Activated naive CD4-positive, alpha-beta T cell treated with anti-CD3 and anti-CD28 coated beads for 36 hours (primary cell): ENCODE measurements at regions not wholly inside any gene's neighbourhood (a gene's known extent, or its start where the extent isn't known, plus 50 kb on each side); places are given as distances from the start of the nearest gene placed in this dataset.

Experiments used
- CTCF ChIA-PET: fragments of 350-600 bp; sonication (Branson Sonifier 250); formaldehyde crosslinking; loops from one replicate; lab custom pipeline; 2021; ENCODE audit warnings: antibody characterized with exemption; lab: Charles Lee
- DNase-seq: peaks from one replicate; pipeline ENCODE4 v3.0.0-alpha.2; 2020
- H3K27ac Mint-ChIP-seq: one replicate; pipeline ENCODE4 v1.8.0; 2021; ENCODE audit warnings: mild to moderate bottlenecking, mixed read lengths
- H3K27me3 Mint-ChIP-seq: one replicate; pipeline ENCODE4 v1.8.0; 2021; ENCODE audit warnings: low read depth, mixed read lengths
- H3K36me3 Mint-ChIP-seq: one replicate; pipeline ENCODE4 v1.8.0; 2021; ENCODE audit warnings: low read depth, mixed read lengths
- H3K4me1 Mint-ChIP-seq: one replicate; pipeline ENCODE4 v1.8.0; 2021; ENCODE audit warnings: low read depth, mixed read lengths
- H3K4me3 Mint-ChIP-seq: one replicate; pipeline ENCODE4 v1.8.0; 2021; ENCODE audit warnings: mild to moderate bottlenecking, moderate library complexity, mixed read lengths
- H3K9me3 Mint-ChIP-seq: one replicate; pipeline ENCODE4 v1.8.0; 2021; ENCODE audit warnings: mixed read lengths
- intact Hi-C: fragments of 100-400 bp; cut with micrococcal nuclease; formaldehyde crosslinking; loops from one replicate; pipeline ENCODE4 v1.15.1; 2023

- Mint-ChIP-seq H3K27ac (no peak overlapping the region), H3K36me3 (no peaks in the 10 kb centered on the region), H3K4me1 (no peaks in the 10 kb centered on the region), H3K27me3 (no peaks in the 10 kb centered on the region), H3K4me3 (no peak overlapping the region), H3K9me3 (no peaks in the 10 kb centered on the region)
- CTCF ChIA-PET: no interaction called here
- no peak for DNase-seq
- intact Hi-C loops: no loop called here
Observed at GRCh38 chr5:99316484-99316883, 387.7 kb upstream of the CHD1 start.

DNA sequence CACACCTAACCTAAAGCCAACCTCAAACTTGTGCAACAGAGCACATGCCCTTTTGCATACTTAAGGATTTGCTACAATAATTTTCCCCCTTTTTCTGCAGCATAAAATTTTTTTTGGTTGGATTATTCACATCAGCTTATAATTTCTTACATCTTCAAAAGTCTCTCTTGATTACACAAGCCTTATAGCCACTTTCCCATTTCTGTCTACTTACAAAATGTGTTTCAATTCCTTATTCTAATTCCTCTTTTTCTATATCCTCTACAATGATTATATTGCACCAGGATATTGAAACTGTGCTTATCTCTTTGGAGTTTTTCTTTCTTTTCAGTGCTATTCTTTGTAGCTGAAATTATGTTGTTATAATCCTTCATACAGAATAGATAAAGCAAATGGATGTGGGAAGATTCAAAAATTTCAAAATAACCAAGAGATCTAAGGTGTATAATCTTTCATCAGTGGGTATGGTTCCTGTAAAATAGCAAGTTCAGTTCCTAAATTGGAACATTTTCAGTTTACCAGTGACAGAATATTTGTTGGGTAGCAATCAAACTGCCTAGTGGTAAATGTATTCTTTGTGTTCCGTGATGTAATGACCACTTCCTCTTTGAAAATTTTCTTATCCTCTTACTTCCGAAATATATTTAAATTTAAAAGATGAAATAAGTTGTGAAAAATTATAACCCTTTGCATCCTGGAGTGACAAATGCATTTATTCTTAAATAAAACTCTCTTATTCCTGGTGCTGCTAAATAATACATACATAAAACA lies 386.8 kb upstream of the CHD1 start:
- Mint-ChIP-seq H3K36me3 (no peaks in the 10 kb centered on the region), H3K27ac (no peak overlapping the region), H3K4me1 (no peaks in the 10 kb centered on the region), H3K4me3 (no peak overlapping the region), H3K27me3 (no peaks in the 10 kb centered on the region), H3K9me3 (no peaks in the 10 kb centered on the region)
- no peak for DNase-seq
- intact Hi-C loops: no loop called here
- CTCF ChIA-PET: interaction anchor here (0.6 kb wide), 1 partner anchor 1403 kb away, joined by 4 read pairs; no protein-coding TSS in a partner anchor

DNA sequence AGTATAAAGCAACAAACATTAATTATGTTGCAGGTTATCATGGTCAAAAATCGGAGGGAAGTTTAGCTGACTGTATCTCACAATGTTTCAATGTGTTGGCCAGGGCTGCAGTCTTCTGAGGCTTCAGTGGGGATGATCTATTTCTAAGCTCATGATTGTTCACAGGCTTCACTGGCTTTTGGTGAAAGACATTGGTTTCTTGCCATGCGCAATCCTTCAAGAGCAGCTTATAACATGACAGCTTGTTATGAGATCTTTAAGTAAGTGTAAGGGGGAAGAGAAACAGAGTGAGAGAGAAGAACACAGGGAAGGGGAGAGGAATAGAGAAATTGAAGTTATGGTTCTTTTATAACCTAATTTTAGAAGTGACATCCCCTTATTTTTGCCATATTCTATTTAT lies 385.9 kb upstream of the CHD1 start:
- H3K9me3 Mint-ChIP-seq: no peaks in the 10 kb centered on the region
- intact Hi-C loops: no loop called here
- H3K27me3 Mint-ChIP-seq: no peaks in the 10 kb centered on the region
- no peak overlapping the region for H3K27ac Mint-ChIP-seq
- no peaks in the 10 kb centered on the region for H3K36me3 Mint-ChIP-seq
- no peak for DNase-seq
- no peaks in the 10 kb centered on the region for H3K4me1 Mint-ChIP-seq
- no peak overlapping the region for H3K4me3 Mint-ChIP-seq
- CTCF ChIA-PET: no interaction called here

- CTCF ChIA-PET: no interaction called here
- no peak for DNase-seq
- Mint-ChIP-seq H3K9me3 (no peaks in the 10 kb centered on the region), H3K4me1 (no peaks in the 10 kb centered on the region), H3K27ac (no peak overlapping the region), H3K4me3 (no peak overlapping the region), H3K27me3 (no peaks in the 10 kb centered on the region), H3K36me3 (no peaks in the 10 kb centered on the region)
- intact Hi-C loops: no loop called here
Observed at GRCh38 chr5:99308131-99308530, 379.3 kb upstream of the CHD1 start.

DNA sequence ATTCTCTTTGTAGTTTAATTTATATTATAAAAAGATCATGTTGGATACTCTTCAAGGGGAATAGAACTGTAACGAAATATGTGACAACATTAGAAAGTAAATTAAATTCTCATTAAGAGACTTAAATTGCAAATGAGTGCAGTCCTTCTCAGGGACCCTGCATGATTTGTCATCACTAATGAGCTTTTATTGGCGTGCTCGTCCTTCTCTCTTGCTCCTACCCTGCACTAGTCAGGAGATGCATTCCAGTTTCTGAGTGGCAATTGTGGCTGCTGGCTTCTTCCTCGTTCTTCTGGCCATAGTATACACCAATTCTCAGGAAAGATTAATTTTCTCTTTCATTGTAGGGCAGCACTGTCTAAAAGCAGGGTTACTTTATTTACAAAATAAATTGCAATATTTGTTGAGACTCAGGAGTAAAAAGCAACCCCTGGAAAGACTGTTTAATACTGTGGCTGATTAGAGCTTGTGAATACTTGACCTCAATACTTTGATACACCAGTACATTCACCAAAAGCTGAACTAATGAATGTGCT lies 376.3 kb upstream of the CHD1 start:
- Mint-ChIP-seq H3K27me3 (no peaks in the 10 kb centered on the region), H3K4me3 (no peak overlapping the region), H3K9me3 (peaks cover 2% of the 10 kb centered on the region), H3K27ac (no peak overlapping the region), H3K4me1 (no peaks in the 10 kb centered on the region), H3K36me3 (no peaks in the 10 kb centered on the region)
- no peak for DNase-seq
- intact Hi-C loops: no loop called here
- CTCF ChIA-PET: no interaction called here

GRCh38 chr5:99285606-99286005 lies 356.8 kb upstream of the CHD1 start:
- H3K9me3 Mint-ChIP-seq: no peaks in the 10 kb centered on the region
- H3K27me3 Mint-ChIP-seq: no peaks in the 10 kb centered on the region
- H3K27ac Mint-ChIP-seq: no peak overlapping the region
- CTCF ChIA-PET: interaction anchor here (0.6 kb wide), 1 partner anchor 358 kb away, joined by 3 read pairs; no protein-coding TSS in a partner anchor
- no peaks in the 10 kb centered on the region for H3K36me3 Mint-ChIP-seq
- intact Hi-C loops: no loop called here
- no peak overlapping the region for H3K4me3 Mint-ChIP-seq
- H3K4me1 Mint-ChIP-seq: no peaks in the 10 kb centered on the region
- no peak for DNase-seq

- no peak overlapping the region for H3K27ac Mint-ChIP-seq
- H3K27me3 Mint-ChIP-seq: peaks cover 3% of the 10 kb centered on the region
- CTCF ChIA-PET: no interaction called here
- no peaks in the 10 kb centered on the region for H3K4me1 Mint-ChIP-seq
- H3K9me3 Mint-ChIP-seq: peaks cover 3% of the 10 kb centered on the region
- H3K36me3 Mint-ChIP-seq: no peaks in the 10 kb centered on the region
- DNase-seq: no peak
- no peak overlapping the region for H3K4me3 Mint-ChIP-seq
- intact Hi-C loops: no loop called here
Observed at GRCh38 chr5:99275128-99275527, 346.3 kb upstream of the CHD1 start.

DNA sequence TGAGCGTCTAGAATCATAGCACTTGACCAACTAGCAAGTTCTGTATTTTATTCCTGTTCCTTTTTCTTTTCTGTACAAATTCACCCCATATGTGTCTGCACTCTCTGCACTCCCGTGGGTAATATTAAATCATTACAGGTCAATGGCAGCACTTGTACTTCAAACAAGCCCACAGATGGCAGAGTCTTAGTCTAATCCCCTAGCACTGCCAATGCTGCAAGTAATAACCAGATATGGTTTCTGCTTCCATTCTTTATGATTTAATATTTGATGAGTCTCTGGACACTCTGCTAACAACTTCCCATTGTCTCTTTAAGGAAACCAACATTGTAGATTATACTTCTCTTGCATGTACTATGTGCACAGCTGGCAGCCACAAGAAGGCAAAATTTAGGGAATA lies 343.8 kb upstream of the CHD1 start:
- Mint-ChIP-seq H3K27me3 (no peaks in the 10 kb centered on the region), H3K36me3 (no peaks in the 10 kb centered on the region), H3K9me3 (peaks cover 3% of the 10 kb centered on the region), H3K4me1 (no peaks in the 10 kb centered on the region), H3K4me3 (no peak overlapping the region), H3K27ac (no peak overlapping the region)
- DNase-seq: no peak
- CTCF ChIA-PET: no interaction called here
- intact Hi-C loops: no loop called here

GRCh38 chr5:99258819-99259218 lies 330.0 kb upstream of the CHD1 start:
- no peak for DNase-seq
- Mint-ChIP-seq H3K9me3 (peaks cover 16% of the 10 kb centered on the region), H3K27ac (no peak overlapping the region), H3K27me3 (no peaks in the 10 kb centered on the region), H3K36me3 (peaks cover 1% of the 10 kb centered on the region), H3K4me3 (no peak overlapping the region), H3K4me1 (no peaks in the 10 kb centered on the region)
- intact Hi-C loops: no loop called here
- CTCF ChIA-PET: interaction anchor here (0.6 kb wide), 1 partner anchor 349 kb away, joined by 3 read pairs; no protein-coding TSS in a partner anchor

DNA sequence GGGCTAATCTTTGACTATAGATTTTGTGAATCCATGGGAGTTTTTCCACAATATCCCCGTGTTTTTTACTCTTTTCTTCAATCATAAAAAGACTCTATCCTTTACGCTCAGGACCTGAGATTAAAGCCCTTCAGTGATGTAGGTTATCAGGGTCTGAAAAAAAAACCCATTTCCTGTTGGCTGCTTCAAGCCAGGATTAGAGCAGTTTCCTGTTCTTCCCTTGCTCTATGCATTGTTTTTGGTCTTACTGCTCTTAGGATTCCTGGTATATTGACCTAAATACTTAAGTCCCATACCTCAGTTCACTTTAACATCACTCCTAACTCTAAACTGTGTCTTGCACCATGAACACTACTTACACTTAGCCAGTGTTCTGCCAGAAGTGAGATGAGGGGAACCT lies 319.3 kb upstream of the CHD1 start:
- no peak for DNase-seq
- H3K4me3 Mint-ChIP-seq: no peak overlapping the region
- no peaks in the 10 kb centered on the region for H3K4me1 Mint-ChIP-seq
- intact Hi-C loops: no loop called here
- H3K27ac Mint-ChIP-seq: no peak overlapping the region
- no peaks in the 10 kb centered on the region for H3K27me3 Mint-ChIP-seq
- H3K9me3 Mint-ChIP-seq: peaks cover 3% of the 10 kb centered on the region
- CTCF ChIA-PET: no interaction called here
- H3K36me3 Mint-ChIP-seq: no peaks in the 10 kb centered on the region

GRCh38 chr5:99247346-99247745 lies 318.5 kb upstream of the CHD1 start:
- H3K4me3 Mint-ChIP-seq: no peak overlapping the region
- CTCF ChIA-PET: no interaction called here
- H3K9me3 Mint-ChIP-seq: peaks cover 3% of the 10 kb centered on the region
- H3K27me3 Mint-ChIP-seq: no peaks in the 10 kb centered on the region
- H3K4me1 Mint-ChIP-seq: no peaks in the 10 kb centered on the region
- DNase-seq: no peak
- intact Hi-C loops: no loop called here
- no peak overlapping the region for H3K27ac Mint-ChIP-seq
- no peaks in the 10 kb centered on the region for H3K36me3 Mint-ChIP-seq

- no peaks in the 10 kb centered on the region for H3K9me3 Mint-ChIP-seq
- DNase-seq: no peak
- H3K27me3 Mint-ChIP-seq: no peaks in the 10 kb centered on the region
- CTCF ChIA-PET: no interaction called here
- intact Hi-C loops: no loop called here
- H3K36me3 Mint-ChIP-seq: no peaks in the 10 kb centered on the region
- no peaks in the 10 kb centered on the region for H3K4me1 Mint-ChIP-seq
- no peak overlapping the region for H3K4me3 Mint-ChIP-seq
- H3K27ac Mint-ChIP-seq: no peak overlapping the region
Observed at GRCh38 chr5:99243111-99243510, 314.3 kb upstream of the CHD1 start.

GRCh38 chr5:99239826-99240360 lies 311.1 kb upstream of the CHD1 start:
- Mint-ChIP-seq H3K27me3 (no peaks in the 10 kb centered on the region), H3K4me1 (no peaks in the 10 kb centered on the region), H3K9me3 (no peaks in the 10 kb centered on the region), H3K36me3 (no peaks in the 10 kb centered on the region), H3K27ac (no peak overlapping the region), H3K4me3 (no peak overlapping the region)
- intact Hi-C loops: no loop called here
- CTCF ChIA-PET: interaction anchor here (0.6 kb wide), 1 partner anchor 135 kb away, joined by 5 read pairs; no protein-coding TSS in a partner anchor
- no peak for DNase-seq
